Large intestine (tissue), 3 donors: ENCODE measurements at regions not wholly inside any gene's neighbourhood (a gene's known extent, or its start where the extent isn't known, plus 50 kb on each side); places are given as distances from the start of the nearest gene placed in this dataset.
"Not testable (repeated sequence)": the region's sequence is repeated elsewhere in the genome, so short reads cannot be mapped to it uniquely, and the experiment has no call there.

Source experiments
- DNase-seq, 2 donors: peaks; one replicate each; pipeline versions ENCODE4 v3.0.0 to v3.0.0-alpha.2; 2013
- H3K27ac ChIP-seq: one replicate; pipeline ENCODE4 v1.5.1; 2013; ENCODE audit warnings: low read length
- H3K27me3 ChIP-seq: 2 replicates; pipeline ENCODE4 v1.6.1; 2013; ENCODE audit warnings: low read length; ENCODE audit not compliant: control insufficient read depth, insufficient read depth
- H3K36me3 ChIP-seq: 2 replicates; pipeline ENCODE4 v1.6.1; 2013; ENCODE audit warnings: low read length; ENCODE audit not compliant: control insufficient read depth, insufficient read depth
- H3K4me1 ChIP-seq: one replicate; pipeline ENCODE4 v1.6.1; 2013; ENCODE audit warnings: low read length; ENCODE audit not compliant: control insufficient read depth, insufficient read depth
- H3K4me3 ChIP-seq: one replicate; pipeline ENCODE4 v1.5.1; 2013; ENCODE audit warnings: low read length
- H3K9me3 ChIP-seq: one replicate; pipeline ENCODE4 v1.6.1; 2013; ENCODE audit warnings: mild to moderate bottlenecking, low read depth, low read length, moderate library complexity; ENCODE audit not compliant: control insufficient read depth
- WGBS: methylation state at CpG from one replicate; pipeline ENCODE4 v1.1.5; 2013; ENCODE audit warnings: low lambda C conversion rate; ENCODE audit not compliant: insufficient coverage; 5-methylcytosine and 5-hydroxymethylcytosine counted together

GRCh38 chr2:195331966-195332365 lies 325.1 kb upstream of the SLC39A10 start:
- H3K27ac ChIP-seq: peak overlapping the region; percentile 71
- H3K9me3 ChIP-seq: no peaks in the 10 kb centered on the region
- WGBS: 0% methylated on average over 1 of the region's 2 CpGs
- no peak overlapping the region for H3K4me3 ChIP-seq
- peak; percentile 28 to 68 for DNase-seq
- H3K36me3 ChIP-seq: no peaks in the 10 kb centered on the region
- peaks cover 14% of the 10 kb centered on the region for H3K4me1 ChIP-seq
- H3K27me3 ChIP-seq: no peaks in the 10 kb centered on the region

GRCh38 chr2:195331129-195331528 lies 325.9 kb upstream of the SLC39A10 start:
- Histone ChIP-seq H3K36me3 (no peaks in the 10 kb centered on the region), H3K27ac (peak overlapping the region; percentile 71), H3K9me3 (no peaks in the 10 kb centered on the region), H3K4me3 (no peak overlapping the region), H3K4me1 (peaks cover 14% of the 10 kb centered on the region), H3K27me3 (no peaks in the 10 kb centered on the region)
- DNase-seq: peak; percentile 74 to 90
- whole genome bisulfite sequencing: no CpG with 5 or more reads among the region's 1 CpG

GRCh38 chr2:195330513-195330956 lies 326.5 kb upstream of the SLC39A10 start:
- peaks cover 14% of the 10 kb centered on the region for H3K4me1 ChIP-seq
- H3K9me3 ChIP-seq: no peaks in the 10 kb centered on the region
- no peaks in the 10 kb centered on the region for H3K27me3 ChIP-seq
- H3K4me3 ChIP-seq: no peak overlapping the region
- peak overlapping the region; percentile 71 for H3K27ac ChIP-seq
- H3K36me3 ChIP-seq: no peaks in the 10 kb centered on the region
- peak; percentile 54 to 87 for DNase-seq

- DNase-seq, H3K36me3 ChIP-seq, H3K4me3 ChIP-seq, H3K9me3 ChIP-seq, H3K27me3 ChIP-seq: not testable (repeated sequence)
- Histone ChIP-seq H3K4me1 (peaks cover 14% of the 10 kb centered on the region), H3K27ac (peak overlapping the region; percentile 30)
These were observed 327.2 kb upstream of the SLC39A10 start for GRCh38 chr2:195329784-195330183.

GRCh38 chr2:195326537-195326936 lies 330.5 kb upstream of the SLC39A10 start:
- Histone ChIP-seq H3K9me3 (no peaks in the 10 kb centered on the region), H3K27ac (no peak overlapping the region), H3K4me1 (peaks cover 9% of the 10 kb centered on the region), H3K4me3 (no peak overlapping the region), H3K36me3 (no peaks in the 10 kb centered on the region), H3K27me3 (no peaks in the 10 kb centered on the region)
- no peak for DNase-seq

- H3K27ac ChIP-seq: no peak overlapping the region
- H3K4me1 ChIP-seq: peaks cover 5% of the 10 kb centered on the region
- WGBS: 21% methylated on average over 2 of the region's 4 CpGs
- DNase-seq: peak; percentile 13 to 48
- H3K9me3 ChIP-seq: no peaks in the 10 kb centered on the region
- H3K4me3 ChIP-seq: no peak overlapping the region
- H3K27me3 ChIP-seq: no peaks in the 10 kb centered on the region
- H3K36me3 ChIP-seq: no peaks in the 10 kb centered on the region
These were observed 334.7 kb upstream of the SLC39A10 start for GRCh38 chr2:195322324-195322723.

- H3K4me3 ChIP-seq: no peak overlapping the region
- H3K36me3 ChIP-seq: no peaks in the 10 kb centered on the region
- WGBS: no CpG with 5 or more reads among the region's 1 CpG
- H3K27me3 ChIP-seq: no peaks in the 10 kb centered on the region
- H3K9me3 ChIP-seq: no peaks in the 10 kb centered on the region
- no peak overlapping the region for H3K27ac ChIP-seq
- no peak for DNase-seq
- peaks cover 5% of the 10 kb centered on the region for H3K4me1 ChIP-seq
These were observed 336.5 kb upstream of the SLC39A10 start for GRCh38 chr2:195320413-195320973.

GRCh38 chr2:195319548-195320412 lies 337.2 kb upstream of the SLC39A10 start:
- no CpG with 5 or more reads among the region's 1 CpG for WGBS

GRCh38 chr2:195319112-195319460 lies 337.9 kb upstream of the SLC39A10 start:
- no peak overlapping the region for H3K4me3 ChIP-seq
- no peak overlapping the region for H3K27ac ChIP-seq
- WGBS: 100% methylated on average over 1 of the region's 3 CpGs
- no peaks in the 10 kb centered on the region for H3K36me3 ChIP-seq
- H3K27me3 ChIP-seq: no peaks in the 10 kb centered on the region
- H3K4me1 ChIP-seq: peaks cover 5% of the 10 kb centered on the region
- no peaks in the 10 kb centered on the region for H3K9me3 ChIP-seq
- no peak for DNase-seq

More at GRCh38 chr2:195319548-195320412, 337.2 kb upstream of the SLC39A10 start:
- Histone ChIP-seq H3K27me3 (no peaks in the 10 kb centered on the region), H3K36me3 (no peaks in the 10 kb centered on the region), H3K4me1 (peaks cover 5% of the 10 kb centered on the region), H3K9me3 (no peaks in the 10 kb centered on the region), H3K27ac (no peak overlapping the region), H3K4me3 (no peak overlapping the region)
- no peak for DNase-seq

- peak; percentile 13 to 45 for DNase-seq
- no CpG with 5 or more reads among the region's 2 CpGs for WGBS
- H3K4me1 ChIP-seq: peaks cover 5% of the 10 kb centered on the region
- no peaks in the 10 kb centered on the region for H3K27me3 ChIP-seq
- H3K27ac ChIP-seq: no peak overlapping the region
- H3K4me3 ChIP-seq: no peak overlapping the region
- no peaks in the 10 kb centered on the region for H3K9me3 ChIP-seq
- no peaks in the 10 kb centered on the region for H3K36me3 ChIP-seq
These were observed 338.4 kb upstream of the SLC39A10 start for GRCh38 chr2:195318440-195319111.
